ENCODE measurements at regions not wholly inside any gene's neighbourhood (a gene's known extent, or its start where the extent isn't known, plus 50 kb on each side); places are given as distances from the start of the nearest gene placed in this dataset.
A peak's percentile ranks its signal among the peaks of the same experiment; 100 is the strongest.

DNA sequence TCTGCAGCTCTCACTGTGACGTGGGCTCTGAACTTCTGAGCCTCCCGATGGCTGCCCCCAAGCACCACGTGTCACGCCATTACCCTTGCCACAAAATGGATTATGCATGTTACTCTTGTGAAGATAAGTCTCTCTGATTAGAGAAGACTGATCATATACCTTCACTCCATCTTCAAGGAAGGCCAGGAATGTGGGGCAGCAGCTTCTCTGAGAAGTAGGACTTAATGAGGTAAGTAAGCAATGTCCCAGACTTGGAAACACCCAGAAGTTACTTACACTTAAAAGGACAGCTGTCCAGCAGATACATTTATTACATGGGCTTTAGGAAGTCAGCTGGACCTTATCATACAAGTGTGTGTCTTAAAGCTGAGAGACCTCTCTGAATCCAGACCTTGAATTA is 155.0 kb downstream of the FGF1 start:
- Histone ChIP-seq H4K20me1 (ENCODE audit: insufficient read depth, low read length, poor library complexity, severe bottlenecking) (no peaks in the 10 kb centered on the region), H3K4me3 (ENCODE audit: low read length, poor library complexity, severe bottlenecking) (no peak overlapping the region), H3K27me3 (ENCODE audit: insufficient read depth, low read length, poor library complexity, severe bottlenecking) (no peaks in the 10 kb centered on the region), H2AFZ (ENCODE audit: low read length) (no peak overlapping the region), H3K4me1 (ENCODE audit: insufficient read depth, low read length, poor library complexity, severe bottlenecking) (no peaks in the 10 kb centered on the region), H3K9ac (ENCODE audit: low read depth, low read length, poor library complexity, severe bottlenecking) (no peak overlapping the region), H3F3A (ENCODE audit: low read depth) (no peaks in the 10 kb centered on the region), H3K9me3 (ENCODE audit: insufficient read depth, low read depth, low read length) (no peaks in the 10 kb centered on the region), H3K36me3 (ENCODE audit: insufficient read depth, low read length) (no peaks in the 10 kb centered on the region), H3K79me2 (ENCODE audit: insufficient read depth, low read length) (no peaks in the 10 kb centered on the region), H3K9me2 (replicated peaks; ENCODE audit: low read depth, low read length) (no peaks in the 10 kb centered on the region), H3K4me2 (ENCODE audit: low read depth, low read length, poor library complexity, severe bottlenecking) (no peak overlapping the region)
- TF ChIP-seq, protein P1, sequence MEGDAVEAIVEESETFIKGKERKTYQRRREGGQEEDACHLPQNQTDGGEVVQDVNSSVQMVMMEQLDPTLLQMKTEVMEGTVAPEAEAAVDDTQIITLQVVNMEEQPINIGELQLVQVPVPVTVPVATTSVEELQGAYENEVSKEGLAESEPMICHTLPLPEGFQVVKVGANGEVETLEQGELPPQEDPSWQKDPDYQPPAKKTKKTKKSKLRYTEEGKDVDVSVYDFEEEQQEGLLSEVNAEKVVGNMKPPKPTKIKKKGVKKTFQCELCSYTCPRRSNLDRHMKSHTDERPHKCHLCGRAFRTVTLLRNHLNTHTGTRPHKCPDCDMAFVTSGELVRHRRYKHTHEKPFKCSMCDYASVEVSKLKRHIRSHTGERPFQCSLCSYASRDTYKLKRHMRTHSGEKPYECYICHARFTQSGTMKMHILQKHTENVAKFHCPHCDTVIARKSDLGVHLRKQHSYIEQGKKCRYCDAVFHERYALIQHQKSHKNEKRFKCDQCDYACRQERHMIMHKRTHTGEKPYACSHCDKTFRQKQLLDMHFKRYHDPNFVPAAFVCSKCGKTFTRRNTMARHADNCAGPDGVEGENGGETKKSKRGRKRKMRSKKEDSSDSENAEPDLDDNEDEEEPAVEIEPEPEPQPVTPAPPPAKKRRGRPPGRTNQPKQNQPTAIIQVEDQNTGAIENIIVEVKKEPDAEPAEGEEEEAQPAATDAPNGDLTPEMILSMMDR (conservative IDR thresholded peaks at IDR 0.05; ENCODE audit: low read length) = no peak
- TF ChIP-seq EZH2phosphoT487 (IDR thresholded peaks at IDR 0.05; ENCODE audit: borderline replicate concordance) = no peak

DNA sequence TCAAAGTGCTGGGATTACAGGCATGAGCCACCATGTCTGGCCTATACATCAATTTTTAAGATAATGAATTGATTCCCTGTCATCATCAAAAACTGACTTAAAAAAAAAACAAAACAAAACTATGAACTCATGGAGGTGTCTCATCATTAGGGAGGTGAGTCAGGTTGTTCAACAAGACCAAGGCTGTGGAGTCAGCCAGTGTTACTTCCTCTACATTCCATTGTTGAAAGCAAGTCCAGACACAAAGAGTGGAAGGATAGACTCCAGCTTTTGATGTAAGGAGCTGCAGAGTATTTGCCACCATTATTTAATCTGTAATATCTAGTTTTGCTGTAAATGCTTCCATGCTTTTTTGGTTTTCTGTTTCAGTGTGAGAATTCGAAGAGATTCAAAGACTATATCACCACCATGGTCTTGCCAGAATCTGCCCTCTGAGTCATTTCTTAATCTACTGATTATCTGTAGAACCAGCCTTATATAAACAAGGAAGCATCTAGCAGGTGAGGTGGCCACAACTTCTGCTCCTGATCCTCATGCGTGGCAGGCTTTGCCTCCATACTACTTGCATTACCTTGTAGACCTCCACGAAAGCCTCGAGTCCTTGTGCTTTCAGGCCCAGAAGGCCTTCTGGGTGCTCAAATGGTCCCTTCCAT is 156.1 kb downstream of the FGF1 start:
- H3K9me3 ChIP-seq (ENCODE audit: insufficient read depth, low read depth, low read length) = no peaks in the 10 kb centered on the region
- no peak overlapping the region for H3K4me3 ChIP-seq (ENCODE audit: low read length, poor library complexity, severe bottlenecking)
- no peak for TF ChIP-seq EZH2phosphoT487 (IDR thresholded peaks at IDR 0.05; ENCODE audit: borderline replicate concordance)
- TF ChIP-seq, protein P1 (conservative IDR thresholded peaks at IDR 0.05; ENCODE audit: low read length) = no peak
- H3K79me2 ChIP-seq (ENCODE audit: insufficient read depth, low read length) = no peaks in the 10 kb centered on the region
- H3F3A ChIP-seq (ENCODE audit: low read depth) = no peaks in the 10 kb centered on the region
- no peaks in the 10 kb centered on the region for H3K27me3 ChIP-seq (ENCODE audit: insufficient read depth, low read length, poor library complexity, severe bottlenecking)
- no peaks in the 10 kb centered on the region for H4K20me1 ChIP-seq (ENCODE audit: insufficient read depth, low read length, poor library complexity, severe bottlenecking)
- no peaks in the 10 kb centered on the region for H3K36me3 ChIP-seq (ENCODE audit: insufficient read depth, low read length)
- no peaks in the 10 kb centered on the region for H3K4me1 ChIP-seq (ENCODE audit: insufficient read depth, low read length, poor library complexity, severe bottlenecking)
- H3K9me2 ChIP-seq (replicated peaks; ENCODE audit: low read depth, low read length) = no peaks in the 10 kb centered on the region
- H3K4me2 ChIP-seq (ENCODE audit: low read depth, low read length, poor library complexity, severe bottlenecking) = no peak overlapping the region
- H2AFZ ChIP-seq (ENCODE audit: low read length) = no peak overlapping the region
- no peak overlapping the region for H3K9ac ChIP-seq (ENCODE audit: low read depth, low read length, poor library complexity, severe bottlenecking)

DNA sequence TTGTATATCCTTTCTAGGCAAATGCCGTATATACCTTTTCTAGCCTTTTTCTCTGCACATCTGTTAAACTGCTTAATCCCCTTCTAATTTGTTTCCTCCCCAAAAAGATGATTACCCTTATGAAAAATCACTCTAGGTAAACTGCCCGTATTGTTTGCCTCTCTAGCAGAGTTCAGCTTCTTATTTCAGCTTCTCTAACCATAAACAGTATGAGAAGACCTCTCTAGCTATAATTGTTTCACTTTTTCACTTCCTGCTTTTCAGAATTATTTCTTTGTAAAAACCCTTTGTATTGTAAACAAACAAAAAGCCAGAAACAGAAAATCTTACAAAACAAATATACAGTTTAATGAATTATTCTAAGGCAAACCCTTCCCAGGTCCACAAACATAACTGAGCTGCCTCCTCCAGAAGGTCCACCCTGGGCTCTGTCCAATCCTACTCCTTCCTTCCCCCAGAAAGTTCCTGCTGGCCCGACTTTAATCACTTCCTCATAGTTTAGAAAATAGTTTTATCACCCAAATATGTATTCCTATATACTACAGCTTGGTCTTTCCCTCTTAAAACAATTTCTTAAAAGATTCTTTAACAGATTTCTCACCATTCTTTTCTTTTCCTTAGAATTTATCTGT is 158.1 kb downstream of the FGF1 start:
- Histone ChIP-seq H3F3A (ENCODE audit: low read depth) (no peaks in the 10 kb centered on the region), H2AFZ (ENCODE audit: low read length) (peak overlapping the region; percentile 64), H3K4me1 (ENCODE audit: insufficient read depth, low read length, poor library complexity, severe bottlenecking) (no peaks in the 10 kb centered on the region), H3K27me3 (ENCODE audit: insufficient read depth, low read length, poor library complexity, severe bottlenecking) (no peaks in the 10 kb centered on the region), H4K20me1 (ENCODE audit: insufficient read depth, low read length, poor library complexity, severe bottlenecking) (no peaks in the 10 kb centered on the region), H3K79me2 (ENCODE audit: insufficient read depth, low read length) (no peaks in the 10 kb centered on the region), H3K9ac (ENCODE audit: low read depth, low read length, poor library complexity, severe bottlenecking) (no peak overlapping the region), H3K4me2 (ENCODE audit: low read depth, low read length, poor library complexity, severe bottlenecking) (no peak overlapping the region), H3K36me3 (ENCODE audit: insufficient read depth, low read length) (no peaks in the 10 kb centered on the region), H3K4me3 (ENCODE audit: low read length, poor library complexity, severe bottlenecking) (no peak overlapping the region), H3K9me2 (replicated peaks; ENCODE audit: low read depth, low read length) (no peaks in the 10 kb centered on the region), H3K9me3 (ENCODE audit: insufficient read depth, low read depth, low read length) (no peaks in the 10 kb centered on the region)
- no peak for TF ChIP-seq EZH2phosphoT487 (IDR thresholded peaks at IDR 0.05; ENCODE audit: borderline replicate concordance)
- TF ChIP-seq, protein P1 (conservative IDR thresholded peaks at IDR 0.05; ENCODE audit: low read length) = no peak

Data from Loucy (cell line).